Glomerular visceral epithelial cell (primary cell): ENCODE measurements at regions not wholly inside any gene's neighbourhood (a gene's known extent, or its start where the extent isn't known, plus 50 kb on each side); places are given as distances from the start of the nearest gene placed in this dataset.

Experiments
- DNase-seq: peaks from one replicate; pipeline ENCODE4 v3.0.0-alpha.2; 2016; ENCODE audit errors: extremely low spot score

DNA sequence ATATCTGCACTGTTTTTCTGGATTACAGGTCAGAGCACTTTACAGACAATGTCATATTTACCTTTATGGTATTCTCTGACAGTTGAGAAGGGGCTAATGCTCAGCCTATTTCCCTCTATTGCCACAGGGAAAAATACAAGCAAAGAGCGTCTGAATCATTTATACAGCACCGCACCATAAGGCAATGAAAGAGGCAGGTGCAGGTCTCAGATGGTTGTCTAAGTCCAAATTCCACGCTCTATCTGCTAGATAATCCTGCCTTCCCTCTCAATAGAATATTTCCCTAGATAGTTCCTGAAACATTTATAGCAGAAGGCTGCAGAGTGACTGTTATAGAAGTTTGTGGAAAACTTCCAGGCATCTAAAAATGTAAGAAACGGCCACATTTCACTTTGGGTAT, 446.1 kb upstream of the CDH6 start:
- no peak for DNase-seq

DNA sequence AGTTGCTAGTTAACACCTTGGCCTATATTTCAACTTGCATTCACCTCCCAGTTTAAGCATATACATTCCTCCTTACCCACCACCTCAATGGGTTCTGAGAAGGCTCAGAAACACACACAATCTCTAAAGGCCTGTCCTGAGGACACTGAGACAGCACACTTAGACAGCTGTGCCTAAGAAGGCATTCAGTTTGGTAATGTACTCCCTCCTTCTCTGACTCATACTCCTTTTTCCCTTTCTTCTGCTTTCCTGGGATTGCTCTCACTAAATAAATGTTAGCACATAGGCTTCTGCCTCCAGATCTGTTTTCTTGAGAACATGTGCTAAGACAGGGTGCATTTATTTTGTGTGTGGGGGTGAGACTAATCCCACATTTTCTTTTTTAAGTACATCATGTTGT, 456.8 kb upstream of the CDH6 start:
- DNase-seq, result no peak

DNA sequence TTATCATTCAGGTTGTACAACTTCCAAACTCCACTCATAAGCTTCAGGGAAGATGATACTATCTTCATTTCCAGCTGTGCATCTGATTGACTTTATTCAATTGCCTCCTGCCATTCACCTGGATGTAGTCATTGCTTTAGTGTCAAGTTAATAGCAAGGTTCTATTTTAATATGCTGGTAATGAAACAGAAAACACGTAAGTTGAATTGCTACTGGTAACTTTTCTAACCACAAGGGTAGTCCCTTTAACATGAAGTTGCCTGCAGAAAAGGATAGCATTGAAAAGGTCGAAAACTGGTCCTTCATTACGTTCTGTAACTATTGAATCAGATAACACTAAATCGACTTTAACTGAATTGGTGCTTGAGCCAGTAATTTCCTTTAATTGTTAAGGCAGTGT, 459.4 kb upstream of the CDH6 start:
- no peak for DNase-seq

DNA sequence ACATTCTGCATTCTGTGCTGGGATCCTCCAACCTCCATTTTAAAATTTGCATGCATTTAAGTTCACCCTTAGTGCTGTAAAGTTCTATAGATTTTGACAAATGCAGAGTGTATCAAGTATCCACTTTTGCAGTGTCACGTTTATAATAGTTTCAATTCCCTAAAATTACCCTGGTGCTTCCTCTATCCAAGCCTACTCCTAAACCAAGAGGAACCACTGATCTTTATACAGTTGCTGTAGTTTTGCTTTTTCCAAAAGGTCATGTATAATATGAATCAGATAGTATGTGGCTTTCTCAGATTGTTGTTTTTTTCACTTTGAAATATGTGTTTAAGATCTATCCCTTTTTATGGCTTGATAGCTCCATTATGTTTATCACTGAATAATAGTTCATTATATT, 468.4 kb upstream of the CDH6 start:
- DNase-seq, result no peak

DNA sequence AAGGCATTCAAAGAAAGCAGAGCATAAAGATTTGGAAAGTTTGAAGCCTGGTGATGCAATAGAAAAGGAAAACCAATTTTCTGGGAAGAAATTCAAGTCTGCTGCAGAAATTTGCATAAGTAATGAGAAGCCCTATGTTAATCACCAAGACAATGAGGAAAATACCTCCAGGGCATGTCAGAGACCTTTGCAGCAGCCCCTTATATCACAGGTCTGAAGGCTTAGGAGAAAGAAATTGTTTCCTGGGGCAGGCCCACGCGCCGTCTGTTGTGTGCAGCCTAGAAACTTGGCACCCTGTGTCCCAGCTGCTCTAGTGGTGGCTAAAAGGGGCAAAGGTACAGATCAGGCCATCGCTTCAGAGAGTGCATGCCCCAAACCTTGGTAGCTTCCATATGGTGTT, 495.3 kb upstream of the CDH6 start:
- DNase-seq, result no peak

DNA sequence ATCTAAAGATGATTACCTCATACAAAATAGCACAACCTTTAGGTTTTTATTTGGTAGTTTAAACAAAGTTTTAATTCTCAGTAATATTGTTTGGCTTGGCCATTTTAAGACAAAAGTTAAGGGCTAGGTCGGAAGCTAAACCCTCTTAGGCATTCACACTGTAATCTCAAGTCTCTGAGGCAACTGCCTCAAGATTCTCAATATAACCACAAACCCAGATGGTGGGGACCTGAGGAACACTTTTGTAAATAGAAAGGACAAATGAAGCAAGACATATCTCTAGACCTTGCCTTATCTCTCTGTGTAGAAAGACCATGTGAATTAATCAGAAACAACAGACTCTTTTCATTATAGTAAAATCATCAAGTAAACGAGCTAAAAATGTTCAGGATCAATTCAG, 500.2 kb upstream of the CDH6 start:
- DNase-seq, result no peak

DNA sequence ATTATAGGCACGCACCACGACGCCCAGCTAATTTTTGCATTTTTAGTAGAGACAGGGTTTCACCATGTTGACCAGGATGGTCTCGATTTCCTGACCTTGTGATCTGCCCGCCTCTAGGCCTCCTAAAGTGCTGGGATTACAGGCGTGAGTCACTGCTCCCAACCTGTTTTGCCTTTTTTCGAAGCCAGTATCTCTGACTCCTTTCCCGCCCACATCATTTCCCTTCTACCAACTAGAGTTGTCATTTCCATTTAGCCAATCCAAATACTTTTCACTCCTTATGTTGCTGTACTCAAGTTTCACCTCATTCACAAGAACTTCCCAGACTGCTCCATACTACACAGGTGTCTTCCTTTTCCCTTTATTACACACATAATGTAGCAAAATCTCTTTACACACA, 502.6 kb upstream of the CDH6 start:
- DNase-seq, result no peak

DNA sequence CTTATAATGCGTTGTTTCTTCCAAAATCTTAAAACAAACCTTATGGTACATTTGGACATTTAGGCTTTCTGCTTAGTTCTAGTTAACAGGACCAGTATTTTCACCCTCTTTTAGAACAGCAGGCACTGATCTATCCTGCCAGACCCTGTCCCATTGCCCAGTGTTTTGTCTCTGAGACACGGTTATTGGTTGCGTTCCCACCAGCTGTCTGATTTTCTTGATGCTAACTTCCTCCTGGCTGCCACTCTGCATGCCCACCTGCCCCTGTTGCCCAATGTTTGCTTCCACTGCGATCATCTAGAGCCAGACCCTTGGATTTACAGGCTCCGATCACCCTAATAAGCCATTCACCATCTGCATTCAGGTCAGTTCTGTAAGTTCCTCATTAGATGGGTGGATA, 506.0 kb upstream of the CDH6 start:
- DNase-seq, result no peak

DNA sequence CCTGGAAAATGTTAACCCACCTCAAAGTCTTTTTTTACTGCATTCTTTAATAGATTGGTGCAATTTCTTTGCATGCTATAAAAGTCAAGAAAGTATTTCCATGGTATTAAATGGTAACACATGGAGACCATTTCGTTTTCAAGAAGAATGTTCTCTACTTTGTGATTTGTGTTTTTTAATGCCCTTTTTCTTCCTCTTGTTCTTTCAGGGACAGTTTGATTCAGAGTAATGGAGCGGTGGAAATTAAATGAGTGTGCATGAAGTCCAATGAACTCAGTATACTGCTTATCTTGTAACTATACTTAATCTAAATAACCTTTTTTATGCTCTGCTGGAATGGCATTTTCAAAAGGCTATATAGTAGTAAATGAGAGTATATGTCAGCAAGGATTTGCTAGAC, 507.0 kb upstream of the CDH6 start:
- no peak for DNase-seq

DNA sequence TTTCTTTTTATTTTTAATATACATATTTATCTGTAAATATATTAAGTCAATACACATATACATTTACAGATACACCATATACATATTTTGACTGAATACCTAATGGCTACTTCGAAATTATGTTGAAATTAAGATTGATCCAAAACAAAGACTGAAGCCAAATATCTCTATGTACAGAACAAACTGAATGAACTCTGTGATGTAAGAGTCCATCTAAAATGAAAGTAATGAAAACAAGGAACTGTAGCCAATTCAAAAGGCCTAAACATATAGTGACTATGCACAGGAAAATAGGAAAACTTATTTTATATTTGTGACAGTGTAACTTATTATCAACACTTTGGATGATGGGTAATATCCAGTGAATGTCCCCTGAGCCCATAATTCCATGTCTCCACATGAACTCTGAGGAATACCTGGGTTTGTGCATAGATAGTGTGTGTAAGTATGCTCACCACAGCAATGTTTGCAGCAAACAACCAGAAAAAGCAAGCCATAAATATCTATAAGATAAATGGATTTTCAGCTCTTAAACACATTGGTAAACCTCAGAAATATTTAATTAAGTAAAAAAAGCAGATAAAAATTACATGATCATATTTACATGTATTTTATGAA, 517.2 kb upstream of the CDH6 start:
- no peak for DNase-seq

DNA sequence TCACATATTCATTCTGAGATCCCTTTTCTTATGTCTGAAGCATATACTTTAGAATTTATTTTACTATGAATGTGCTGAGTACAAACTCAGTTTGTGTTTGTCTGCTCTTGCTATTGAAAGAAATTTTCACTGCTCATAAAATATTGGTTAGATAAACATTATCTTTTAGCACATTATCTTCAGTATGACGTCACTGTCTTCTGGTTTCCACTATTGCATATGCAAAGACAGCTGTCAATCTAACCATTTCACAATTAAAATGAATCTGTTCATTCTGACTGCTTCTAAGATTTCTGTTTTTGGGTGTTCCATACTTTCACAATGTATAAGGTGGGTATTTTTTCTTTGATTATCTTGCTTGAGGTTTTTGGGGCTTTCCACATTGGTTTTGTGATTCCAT, 526.2 kb upstream of the CDH6 start:
- no peak for DNase-seq

DNA sequence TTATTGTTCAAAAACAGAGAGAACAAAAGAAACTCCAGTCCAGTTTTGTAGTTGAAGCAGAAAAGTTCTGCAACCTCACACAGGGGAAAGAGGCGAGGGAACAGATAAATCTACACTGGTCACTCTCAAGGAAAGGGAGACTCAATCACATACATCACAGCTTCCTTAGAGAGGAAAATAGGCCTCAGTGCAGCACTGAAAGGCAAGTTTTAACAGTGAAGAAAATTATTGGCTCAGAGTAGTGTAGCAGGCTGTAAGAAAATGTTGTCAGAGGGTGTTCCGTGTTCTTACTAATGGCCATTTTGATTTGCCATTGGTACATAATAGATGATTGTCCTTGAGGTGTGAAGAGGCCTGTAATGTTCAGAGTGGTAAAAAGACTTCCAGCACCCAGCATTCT, 530.0 kb upstream of the CDH6 start:
- no peak for DNase-seq

DNA sequence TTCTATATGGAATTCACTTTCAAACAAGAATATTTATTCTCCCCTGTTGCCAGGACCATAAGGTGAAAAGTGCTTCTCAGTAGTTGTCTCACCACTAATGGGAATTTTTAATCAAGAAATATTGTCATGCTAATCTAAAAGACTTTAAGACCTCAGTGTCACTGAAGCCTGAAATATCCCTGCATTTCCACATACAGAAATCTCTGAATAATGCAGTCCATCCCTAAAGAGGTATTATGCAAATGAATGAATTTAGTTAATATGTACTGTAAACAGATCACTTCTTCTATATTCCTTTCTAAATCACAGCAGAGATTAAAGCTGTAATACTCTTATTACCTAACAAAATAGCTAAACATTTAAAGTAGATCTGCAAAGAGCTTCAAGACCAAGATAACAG, 531.1 kb upstream of the CDH6 start:
- DNase-seq, result no peak

DNA sequence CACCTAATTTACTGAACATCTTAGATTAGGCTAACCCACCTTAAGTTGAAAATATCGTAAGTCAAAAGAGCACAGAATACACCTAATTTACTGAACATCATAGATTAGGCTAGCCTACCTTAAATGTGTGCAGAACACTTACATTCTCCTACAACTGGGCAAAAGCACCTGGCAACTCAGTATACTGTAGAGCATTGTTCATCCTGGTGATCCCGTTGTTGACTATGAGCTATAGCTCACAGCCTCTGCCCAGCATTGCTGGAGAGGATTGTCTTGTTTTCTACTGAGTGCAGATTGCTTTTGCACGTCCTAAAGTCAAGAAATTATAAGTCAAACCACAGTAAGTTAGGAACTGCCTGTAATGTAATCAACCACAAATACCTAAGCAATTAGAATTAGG, 531.8 kb upstream of the CDH6 start:
- DNase-seq, result no peak

DNA sequence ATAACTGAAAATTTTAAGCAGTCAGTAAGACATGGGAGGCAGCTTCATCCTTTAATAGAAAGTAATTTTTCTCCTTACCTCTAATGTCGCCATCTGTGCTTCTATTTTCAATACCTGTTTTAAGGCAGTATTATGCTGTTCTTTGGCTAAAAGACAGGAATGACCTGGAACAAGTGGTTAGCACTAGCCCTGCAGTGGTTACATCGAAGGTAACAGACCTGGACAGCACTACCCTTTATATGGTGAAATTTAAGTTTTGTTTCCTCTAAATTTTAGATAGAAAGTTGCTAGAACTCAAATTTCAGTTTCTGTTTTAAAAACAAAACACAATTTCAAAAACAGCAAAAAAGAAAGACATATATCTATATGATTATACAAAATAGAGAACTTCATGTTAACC, 534.1 kb upstream of the CDH6 start:
- no peak for DNase-seq

DNA sequence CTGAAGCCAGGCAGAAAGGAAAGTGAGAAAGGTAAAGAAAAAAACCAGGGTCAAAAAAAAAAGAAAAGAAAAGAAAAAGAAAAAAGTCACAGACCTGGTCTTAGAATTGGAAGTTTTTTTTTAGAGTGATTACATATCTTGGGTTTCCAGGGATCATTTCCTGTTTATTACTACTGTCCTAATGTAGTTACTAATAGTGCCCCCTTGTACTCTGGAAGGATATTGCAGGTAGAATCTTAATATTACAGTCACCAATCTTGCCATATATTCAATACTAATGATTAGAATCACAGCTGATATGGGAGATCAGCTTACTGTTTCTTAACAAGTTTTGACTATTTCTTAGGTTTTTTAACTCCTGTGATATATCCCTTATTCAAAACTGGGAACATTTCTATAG, 543.2 kb upstream of the CDH6 start:
- DNase-seq, result no peak

DNA sequence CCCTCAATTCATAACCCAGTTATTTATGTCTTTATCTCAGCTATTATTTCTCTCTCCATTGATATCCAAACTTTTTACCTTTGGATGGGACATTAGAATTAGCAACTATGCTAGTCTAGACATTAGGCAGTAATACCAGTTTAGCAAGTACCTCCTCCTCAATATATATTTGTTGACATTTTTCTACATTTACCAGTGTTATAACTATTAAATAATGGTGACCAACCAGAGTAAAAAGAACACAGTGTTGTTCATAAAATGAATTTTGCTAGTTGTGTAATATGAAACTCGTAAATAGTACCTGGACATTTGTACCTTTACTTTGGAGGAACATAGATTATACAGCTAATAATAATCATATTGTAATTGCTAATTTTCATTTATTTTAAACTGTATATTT, 554.6 kb upstream of the CDH6 start:
- no peak for DNase-seq

DNA sequence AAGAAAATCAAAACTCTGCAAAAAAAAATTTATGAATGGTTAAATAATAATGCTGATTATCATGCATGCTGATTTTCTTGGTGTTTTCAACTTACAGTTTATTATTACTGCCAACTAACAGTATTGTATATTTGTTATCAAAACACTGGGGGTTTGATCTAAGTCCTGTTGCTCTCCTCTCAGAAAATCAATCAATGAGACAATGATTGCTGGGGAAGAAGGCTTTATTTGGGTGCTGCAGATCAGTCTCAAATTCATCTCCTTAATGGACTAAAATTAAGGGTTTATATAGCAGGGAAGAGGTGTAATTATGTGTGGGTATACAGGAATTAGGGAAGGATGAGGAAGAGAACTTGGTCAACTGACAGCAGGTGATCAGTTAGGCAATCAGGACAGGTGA, 565.5 kb upstream of the CDH6 start:
- no peak for DNase-seq

DNA sequence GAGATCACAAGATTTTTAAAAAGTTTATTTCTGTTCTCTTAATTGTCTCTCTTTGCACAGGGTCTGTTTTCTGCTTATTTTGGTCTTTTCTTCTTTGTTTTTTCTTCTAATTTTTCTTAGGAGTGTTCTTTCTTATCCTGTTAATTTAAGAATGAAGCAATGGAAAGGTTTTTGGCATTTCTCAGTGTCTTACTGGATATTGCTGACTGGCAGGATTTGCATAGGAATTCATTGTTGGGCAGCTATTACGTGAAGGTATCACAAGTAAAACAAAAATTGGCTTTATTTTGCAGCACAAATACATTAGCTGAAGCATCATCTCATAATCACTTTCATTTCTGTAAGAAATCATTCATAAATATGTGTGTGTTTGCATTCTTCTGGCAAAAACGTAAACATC, 566.9 kb upstream of the CDH6 start:
- no peak for DNase-seq

DNA sequence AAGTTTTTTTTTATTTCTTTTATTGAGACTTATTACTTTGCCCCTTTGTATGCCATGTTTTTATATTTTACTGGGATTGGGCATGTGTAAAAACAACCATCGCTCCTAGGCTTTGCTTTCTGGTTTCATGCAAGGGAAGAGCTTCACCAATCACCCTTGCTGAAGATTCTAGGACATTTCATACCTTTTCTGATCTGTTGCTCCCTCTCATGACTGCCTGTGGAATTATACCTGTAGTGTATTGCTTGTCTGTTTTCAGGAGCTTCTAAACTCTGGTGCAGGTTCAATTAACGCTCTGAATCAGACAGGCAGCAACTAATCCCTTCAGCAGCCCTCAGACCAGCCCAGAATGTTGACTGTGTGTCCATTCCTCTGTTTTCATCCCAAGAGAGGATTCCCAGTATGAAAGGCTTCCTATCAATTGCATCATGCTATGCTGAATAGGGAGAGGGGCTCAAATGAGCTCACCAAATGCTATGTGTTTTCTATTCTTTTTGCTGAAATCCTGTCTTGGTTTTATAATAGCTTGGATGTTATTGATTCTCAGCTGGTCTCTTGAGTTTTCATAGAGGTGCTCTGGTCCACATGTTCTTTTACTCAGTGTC, 572.9 kb upstream of the CDH6 start:
- DNase-seq, result no peak

DNA sequence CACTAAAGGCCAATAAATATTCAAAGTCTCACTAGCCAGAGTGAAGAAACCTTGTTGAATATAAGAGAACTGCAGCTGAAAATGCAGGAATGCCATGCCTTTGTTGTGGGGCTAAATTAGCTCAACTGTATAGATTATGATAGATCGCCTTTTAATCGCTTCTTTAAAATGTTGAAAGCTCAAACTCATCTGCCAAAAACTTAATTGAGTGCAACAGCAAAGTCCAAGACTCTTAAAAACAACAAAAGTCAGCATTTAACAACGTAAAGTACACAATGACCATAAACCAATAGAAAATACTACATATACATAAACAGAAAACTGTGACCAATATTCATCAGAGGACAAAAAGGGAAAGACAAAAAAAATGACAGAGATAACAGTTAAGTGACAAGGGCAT, 585.0 kb upstream of the CDH6 start:
- DNase-seq, result no peak

DNA sequence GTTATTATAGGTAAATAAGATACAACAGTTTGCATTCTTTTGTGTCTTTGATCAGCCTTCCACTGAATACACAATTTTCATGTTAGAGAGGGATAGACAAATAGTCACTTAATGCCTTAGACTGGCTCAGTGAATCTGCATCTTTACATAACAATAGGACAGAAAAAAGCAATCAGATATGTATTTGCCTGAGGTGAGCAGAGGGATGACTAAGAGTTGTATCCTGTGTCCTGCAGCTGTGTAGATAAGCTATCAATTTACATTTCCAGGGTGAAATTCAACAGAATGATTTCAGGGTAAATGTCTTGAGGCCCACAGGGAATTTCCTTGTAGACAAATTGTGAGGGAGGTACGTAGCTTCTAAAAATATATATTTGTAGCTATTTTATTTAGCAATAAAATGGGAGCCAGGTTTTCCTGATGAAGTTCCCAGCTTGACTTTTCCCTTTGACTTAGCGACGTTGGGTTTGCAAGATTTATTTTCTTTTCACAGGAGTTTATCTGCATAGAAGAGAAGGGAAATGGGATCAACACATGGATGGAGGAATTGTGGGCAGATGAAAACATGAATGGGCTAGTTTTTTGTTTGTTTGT, 586.1 kb upstream of the CDH6 start:
- DNase-seq, result no peak

DNA sequence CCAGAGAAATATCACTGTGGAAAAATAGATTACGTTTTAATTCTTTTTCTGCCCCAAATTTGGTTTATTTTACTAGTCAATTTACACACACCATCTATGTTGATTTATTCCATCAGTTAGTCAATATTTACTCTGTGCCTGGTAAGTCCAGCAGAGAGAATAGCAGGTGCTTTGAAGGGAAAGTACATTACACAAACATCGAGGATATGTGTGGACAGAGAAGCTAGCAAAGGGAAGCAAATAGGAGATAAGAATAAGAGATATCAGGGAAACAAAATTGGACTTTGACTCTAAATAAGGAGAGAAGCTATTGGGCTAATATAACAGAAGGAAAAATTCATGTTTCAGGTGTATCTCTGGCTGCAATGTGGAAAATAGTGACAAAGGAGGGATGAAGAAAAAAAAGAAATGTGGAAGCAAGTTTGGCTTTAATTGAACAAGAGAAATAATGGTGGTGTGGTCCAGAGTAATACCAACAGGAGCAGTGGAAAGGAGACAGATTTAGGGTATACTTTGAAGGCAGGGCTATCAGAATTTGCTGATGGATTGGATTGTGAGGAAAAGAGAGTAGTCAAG, 587.7 kb upstream of the CDH6 start:
- DNase-seq, result no peak
